ENCODE measurements at regions not wholly inside any gene's neighbourhood (a gene's known extent, or its start where the extent isn't known, plus 50 kb on each side); places are given as distances from the start of the nearest gene placed in this dataset.

- CTCF ChIA-PET = interaction anchor here (0.7 kb wide), 1 partner anchor 40 kb away, joined by 6 read pairs; no protein-coding TSS in a partner anchor
- Histone ChIP-seq H3K36me3 (ENCODE audit: control insufficient read depth, insufficient read depth, low read length) (no peaks in the 10 kb centered on the region), H3K27me3 (ENCODE audit: control insufficient read depth, insufficient read depth, low read length) (no peaks in the 10 kb centered on the region), H3K4me3 (ENCODE audit: low read depth, low read length) (no peak overlapping the region)
- POLR2A ChIA-PET = no interaction called here
- DNase-seq (ENCODE audit: low read depth) = no peak
- TF ChIP-seq, protein P1, sequence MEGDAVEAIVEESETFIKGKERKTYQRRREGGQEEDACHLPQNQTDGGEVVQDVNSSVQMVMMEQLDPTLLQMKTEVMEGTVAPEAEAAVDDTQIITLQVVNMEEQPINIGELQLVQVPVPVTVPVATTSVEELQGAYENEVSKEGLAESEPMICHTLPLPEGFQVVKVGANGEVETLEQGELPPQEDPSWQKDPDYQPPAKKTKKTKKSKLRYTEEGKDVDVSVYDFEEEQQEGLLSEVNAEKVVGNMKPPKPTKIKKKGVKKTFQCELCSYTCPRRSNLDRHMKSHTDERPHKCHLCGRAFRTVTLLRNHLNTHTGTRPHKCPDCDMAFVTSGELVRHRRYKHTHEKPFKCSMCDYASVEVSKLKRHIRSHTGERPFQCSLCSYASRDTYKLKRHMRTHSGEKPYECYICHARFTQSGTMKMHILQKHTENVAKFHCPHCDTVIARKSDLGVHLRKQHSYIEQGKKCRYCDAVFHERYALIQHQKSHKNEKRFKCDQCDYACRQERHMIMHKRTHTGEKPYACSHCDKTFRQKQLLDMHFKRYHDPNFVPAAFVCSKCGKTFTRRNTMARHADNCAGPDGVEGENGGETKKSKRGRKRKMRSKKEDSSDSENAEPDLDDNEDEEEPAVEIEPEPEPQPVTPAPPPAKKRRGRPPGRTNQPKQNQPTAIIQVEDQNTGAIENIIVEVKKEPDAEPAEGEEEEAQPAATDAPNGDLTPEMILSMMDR (IDR thresholded peaks at IDR 0.05; ENCODE audit: insufficient read depth, low read depth, low read length) = no peak
Measured at GRCh38 chr7:17084166-17084475, 202.3 kb upstream of the AGR3 start.

DNA sequence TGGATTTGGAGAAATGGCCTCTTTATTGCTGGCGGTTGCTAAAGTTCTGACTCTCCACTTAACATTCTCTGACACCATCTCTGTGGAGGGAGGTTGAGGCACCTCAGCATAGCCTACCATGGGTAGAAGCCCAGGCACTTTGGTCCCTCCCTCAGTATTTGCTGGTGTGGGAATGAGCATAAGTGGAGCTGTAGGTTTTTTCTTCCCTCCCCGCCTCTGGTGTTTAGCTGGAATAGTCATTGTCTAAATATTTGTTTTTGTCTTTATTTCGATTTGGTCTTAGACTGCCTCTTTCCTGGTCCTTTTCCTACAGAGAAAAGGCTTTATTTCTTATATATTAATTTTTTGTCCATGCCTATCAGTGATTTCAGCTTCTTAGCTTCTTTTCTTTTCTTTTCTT is 203.4 kb upstream of the AGR3 start:
- no peak for DNase-seq (ENCODE audit: low read depth)
- POLR2A ChIA-PET = no interaction called here
- H3K27me3 ChIP-seq (ENCODE audit: control insufficient read depth, insufficient read depth, low read length) = no peaks in the 10 kb centered on the region
- no peak overlapping the region for H3K4me3 ChIP-seq (ENCODE audit: low read depth, low read length)
- no peaks in the 10 kb centered on the region for H3K36me3 ChIP-seq (ENCODE audit: control insufficient read depth, insufficient read depth, low read length)
- TF ChIP-seq, protein P1 (IDR thresholded peaks at IDR 0.05; ENCODE audit: insufficient read depth, low read depth, low read length) = no peak
- CTCF ChIA-PET = no interaction called here

DNA sequence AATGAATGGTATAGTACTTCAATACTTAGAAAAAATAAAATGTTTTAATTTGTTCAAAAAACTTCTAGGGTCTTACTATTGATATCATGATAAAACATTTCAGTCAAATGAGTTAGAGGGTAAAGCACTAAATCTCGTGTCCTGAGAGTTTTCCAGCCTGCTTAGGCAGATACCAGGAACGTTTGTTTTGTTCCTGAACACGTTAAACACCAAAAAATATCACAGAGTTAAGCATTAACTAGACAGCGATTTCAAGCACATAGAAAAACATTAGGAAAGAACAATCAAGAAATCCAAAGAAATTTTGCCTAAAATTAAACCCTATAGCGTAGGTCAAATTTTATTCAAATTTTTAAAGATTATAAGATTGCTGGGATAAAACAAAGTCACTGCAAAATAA is 204.6 kb upstream of the AGR3 start:
- ChIA-PET CTCF (no interaction called here), POLR2A (no interaction called here)
- no peaks in the 10 kb centered on the region for H3K36me3 ChIP-seq (ENCODE audit: control insufficient read depth, insufficient read depth, low read length)
- TF ChIP-seq, protein P1 (IDR thresholded peaks at IDR 0.05; ENCODE audit: insufficient read depth, low read depth, low read length) = no peak
- no peaks in the 10 kb centered on the region for H3K27me3 ChIP-seq (ENCODE audit: control insufficient read depth, insufficient read depth, low read length)
- DNase-seq (ENCODE audit: low read depth) = no peak
- no peak overlapping the region for H3K4me3 ChIP-seq (ENCODE audit: low read depth, low read length)

DNA sequence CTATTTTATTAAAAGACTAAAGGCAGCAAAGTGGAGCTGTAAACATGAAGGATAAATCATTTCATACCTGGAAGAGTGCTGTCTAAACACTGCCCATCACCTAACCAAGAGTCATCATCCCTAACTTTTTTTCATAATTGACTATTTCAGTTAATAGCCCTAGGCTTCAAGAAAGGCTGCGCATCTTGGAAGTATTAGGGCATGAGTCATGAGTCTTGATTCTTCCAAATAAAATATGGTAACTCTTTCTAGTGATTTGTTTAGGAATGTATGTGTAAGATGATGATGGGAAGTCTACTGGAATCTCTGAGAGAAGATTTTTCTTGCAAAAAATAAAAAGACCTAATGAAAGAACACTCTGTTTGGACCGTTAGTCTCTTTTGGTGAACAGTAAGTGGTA is 207.7 kb upstream of the AHR start:
- Histone ChIP-seq H3K4me3 (ENCODE audit: low read depth, low read length) (no peak overlapping the region), H3K36me3 (ENCODE audit: control insufficient read depth, insufficient read depth, low read length) (no peaks in the 10 kb centered on the region), H3K27me3 (ENCODE audit: control insufficient read depth, insufficient read depth, low read length) (no peaks in the 10 kb centered on the region)
- TF ChIP-seq, protein P1 (IDR thresholded peaks at IDR 0.05; ENCODE audit: insufficient read depth, low read depth, low read length) = no peak
- ChIA-PET CTCF (no interaction called here), POLR2A (no interaction called here)
- peak; percentile 86 for DNase-seq (ENCODE audit: low read depth)

DNA sequence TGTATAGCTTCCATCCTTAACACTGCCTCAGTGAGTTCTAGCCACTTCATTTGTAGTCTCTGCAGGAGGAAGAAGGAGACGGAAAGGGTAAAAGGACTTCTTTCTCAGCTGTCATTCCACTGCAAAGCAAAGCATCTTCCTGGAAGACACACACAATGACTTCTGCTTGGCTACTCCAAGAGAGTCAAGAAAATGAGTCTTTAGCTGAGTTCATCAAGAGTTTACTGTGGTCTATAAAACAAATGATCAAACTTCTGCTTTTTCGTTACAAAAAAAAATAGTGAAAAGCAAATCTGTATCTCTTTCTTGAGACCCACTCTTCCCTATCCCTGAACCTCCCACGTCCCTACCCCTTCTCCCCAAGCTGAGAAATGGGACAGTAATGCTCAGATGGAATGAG is 205.0 kb upstream of the AHR start:
- Histone ChIP-seq H3K36me3 (ENCODE audit: control insufficient read depth, insufficient read depth, low read length) (no peaks in the 10 kb centered on the region), H3K4me3 (ENCODE audit: low read depth, low read length) (no peak overlapping the region), H3K27me3 (ENCODE audit: control insufficient read depth, insufficient read depth, low read length) (no peaks in the 10 kb centered on the region)
- TF ChIP-seq, protein P1 (IDR thresholded peaks at IDR 0.05; ENCODE audit: insufficient read depth, low read depth, low read length) = no peak
- ChIA-PET POLR2A (no interaction called here), CTCF (no interaction called here)
- DNase-seq (ENCODE audit: low read depth) = no peak
